Retinal pigment epithelial cell (primary cell): ENCODE measurements at regions not wholly inside any gene's neighbourhood (a gene's known extent, or its start where the extent isn't known, plus 50 kb on each side); places are given as distances from the start of the nearest gene placed in this dataset.

Experiments used
- DNase-seq: peaks from one replicate; pipeline ENCODE4 v3.0.0-alpha.2; 2010; ENCODE audit warnings: low read depth
- H3K4me3 ChIP-seq: 2 replicates; pipeline ENCODE4 v1.5.1; 2011; ENCODE audit warnings: mild to moderate bottlenecking, low read length, control low read depth, moderate library complexity
- CTCF ChIP-seq: conservative IDR thresholded peaks from 2 replicates; pipeline ENCODE4 v1.5.1; 2011; ENCODE audit warnings: low read depth, low read length, control low read depth, inconsistent platforms

GRCh38 chr1:71307451-71307850 is 226.6 kb upstream of the ZRANB2 start:
- no peak overlapping the region for H3K4me3 ChIP-seq
- TF ChIP-seq CTCF: no peak
- DNase-seq: no peak

- no peak for DNase-seq
- H3K4me3 ChIP-seq: no peak overlapping the region
- no peak for TF ChIP-seq CTCF
Measured at GRCh38 chr1:71304125-71304524, 223.3 kb upstream of the ZRANB2 start.

- no peak for TF ChIP-seq CTCF
- DNase-seq: no peak
- H3K4me3 ChIP-seq: no peak overlapping the region
Measured at GRCh38 chr1:71303617-71304041, 222.8 kb upstream of the ZRANB2 start.

GRCh38 chr1:71298633-71299032 is 217.8 kb upstream of the ZRANB2 start:
- no peak overlapping the region for H3K4me3 ChIP-seq
- DNase-seq: no peak
- TF ChIP-seq CTCF: no peak

- no peak for DNase-seq
- no peak for TF ChIP-seq CTCF
- no peak overlapping the region for H3K4me3 ChIP-seq
Measured at GRCh38 chr1:71296551-71297134, 215.8 kb upstream of the ZRANB2 start.

- no peak for DNase-seq
- H3K4me3 ChIP-seq: no peak overlapping the region
- no peak for TF ChIP-seq CTCF
Measured at GRCh38 chr1:71295350-71295749, 214.5 kb upstream of the ZRANB2 start.

- no peak for DNase-seq
- no peak for TF ChIP-seq CTCF
- H3K4me3 ChIP-seq: no peak overlapping the region
Measured at GRCh38 chr1:71294178-71294577, 213.3 kb upstream of the ZRANB2 start.
